ENCODE measurements at regions not wholly inside any gene's neighbourhood (a gene's known extent, or its start where the extent isn't known, plus 50 kb on each side); places are given as distances from the start of the nearest gene placed in this dataset.

- H3K27me3 ChIP-seq (ENCODE audit: control insufficient read depth in 1 of 2, insufficient read depth in 2 of 2, low read length in 2 of 2): no peaks in the 10 kb centered on the region
- H3K4me2 ChIP-seq (ENCODE audit: low read depth, low read length): peak overlapping the region; percentile 95
- ATAC-seq (peak; percentile 92), FAIRE-seq (peak; percentile 97), DNase-seq (ENCODE audit: low spot score) (peak; percentile 99)
- H2AFZ ChIP-seq (ENCODE audit: low read length): no peak overlapping the region
- WGBS (ENCODE audit: low lambda C conversion rate): 5% methylated on average over 9 of the region's 9 CpGs
- peak overlapping the region; percentile 97 for H3K27ac ChIP-seq (ENCODE audit: extremely low read length, insufficient read depth, low read length)
- peak overlapping the region; percentile 23 to 68 (median 50) for H3K4me3 ChIP-seq (replicated peaks in 1 of 3; ENCODE audit: insufficient read depth in 1 of 3, low read depth in 2 of 3, low read length in 3 of 3)
- no peaks in the 10 kb centered on the region for H3K9me3 ChIP-seq (ENCODE audit: low read length)
- peaks cover 78% of the 10 kb centered on the region for H3K4me1 ChIP-seq (ENCODE audit: insufficient read depth, low read length)
- H3K9ac ChIP-seq (ENCODE audit: insufficient read depth, low read depth, low read length): peak overlapping the region; percentile 77
- in situ Hi-C loops (cut with HindIII; ENCODE audit: extremely low pct_ligation_motif_present, low pct_unique_long_range_greater_than_20kb) (no loop called here), intact Hi-C loops (cut with micrococcal nuclease; ENCODE audit: unreplicated experiment) (loop anchor here (1.0 to 5.0 kb wide), 4 partner anchors 19 to 86 kb away; partner anchors contain the start of gene AFDN)
- BruUV-seq (replicated peaks): no TSS peak
- ChIA-PET POLR2A (interaction anchor here (0.6 to 2.3 kb wide), 30 partner anchors 8 to 263 kb away, joined by 3 to 30 read pairs (median 4); no protein-coding TSS in a partner anchor), CTCF (ENCODE audit: low intra/inter-chr PET ratio, low total read pairs) (no interaction called here)
- no peaks in the 10 kb centered on the region for H3K79me2 ChIP-seq (ENCODE audit: insufficient read depth, low read length)
- H3K36me3 ChIP-seq (replicated peaks in 1 of 2; ENCODE audit: control insufficient read depth in 1 of 2, insufficient read depth in 2 of 2, low read length in 2 of 2): no peaks in the 10 kb centered on the region
- H4K20me1 ChIP-seq (ENCODE audit: insufficient read depth, low read length): no peaks in the 10 kb centered on the region
- 0 out of 2 replicates have a peak, but pooled peaks have one; percentile 65 for TF ChIP-seq NCOA1 (CRISPR knock-in tag; IDR thresholded peaks at IDR 0.05)
- TF ChIP-seq ZNF841 (CRISPR knock-in tag; IDR thresholded peaks at IDR 0.05; ENCODE audit: borderline replicate concordance): no peak
- TF ChIP-seq POLR2AphosphoS5 (IDR thresholded peaks at IDR 0.05; ENCODE audit: low read depth, low read length): no peak; the same call in 1 of the 2 replicates
- TF ChIP-seq NPAS2 (CRISPR knock-in tag; IDR thresholded peaks at IDR 0.05; ENCODE audit: borderline replicate concordance): no peak
- TF ChIP-seq LRRFIP1 (CRISPR knock-in tag; conservative IDR thresholded peaks at IDR 0.05): no peak
- TF ChIP-seq ZNF710 (CRISPR knock-in tag; IDR thresholded peaks at IDR 0.05; ENCODE audit: borderline replicate concordance): peak; percentile 99
- peak; percentile 63 for TF ChIP-seq ZNF7 (CRISPR knock-in tag; IDR thresholded peaks at IDR 0.05)
- TF ChIP-seq ZNF264 (CRISPR knock-in tag; IDR thresholded peaks at IDR 0.05): peak; percentile 76; the same call in 1 of the 2 replicates
- no peak; the same call in 1 of the 2 replicates for TF ChIP-seq SSRP1 (CRISPR knock-in tag; IDR thresholded peaks at IDR 0.05)
- no peak for TF ChIP-seq THAP9 (CRISPR knock-in tag; IDR thresholded peaks at IDR 0.05; ENCODE audit: borderline replicate concordance)
- no peak for TF ChIP-seq ZNF101 (CRISPR knock-in tag; IDR thresholded peaks at IDR 0.05; ENCODE audit: borderline replicate concordance, low read depth)
- TF ChIP-seq ZBTB39 (CRISPR knock-in tag; IDR thresholded peaks at IDR 0.05): no peak
- no peak for TF ChIP-seq XBP1 (CRISPR knock-in tag; IDR thresholded peaks at IDR 0.05)
- TF ChIP-seq ISL2 (CRISPR knock-in tag; IDR thresholded peaks at IDR 0.05): peak; percentile 91
- TF ChIP-seq ZNF788 (CRISPR knock-in tag; IDR thresholded peaks at IDR 0.05; ENCODE audit: borderline replicate concordance): peak; percentile 34; the same call in 1 of the 2 replicates
Observed at GRCh38 chr6:167762259-167762962, 64.3 kb upstream of the AFDN start.
